Neural crest cell (in vitro differentiated cells): ENCODE measurements at regions not wholly inside any gene's neighbourhood (a gene's known extent, or its start where the extent isn't known, plus 50 kb on each side); places are given as distances from the start of the nearest gene placed in this dataset.

Experiments
- DNase-seq: peaks from one replicate; pipeline ENCODE4 v3.0.0; 2021; ENCODE audit warnings: low read depth, mixed read lengths, low spot score
- H3K27ac Mint-ChIP-seq: one replicate; pipeline ENCODE4 v1.8.0; 2021; ENCODE audit warnings: mild to moderate bottlenecking, mixed read lengths; ENCODE audit not compliant: unreplicated experiment
- H3K27me3 Mint-ChIP-seq: 2 replicates; pipeline ENCODE4 v1.8.0; 2021; ENCODE audit warnings: low read depth, mild to moderate bottlenecking, mixed read lengths
- H3K36me3 Mint-ChIP-seq: 2 replicates; pipeline ENCODE4 v1.8.0; 2021; ENCODE audit warnings: low read depth, mild to moderate bottlenecking, mixed read lengths
- H3K4me1 Mint-ChIP-seq: 2 replicates; pipeline ENCODE4 v1.8.0; 2021; ENCODE audit warnings: mixed read lengths
- H3K4me3 Mint-ChIP-seq: one replicate; pipeline ENCODE4 v1.8.0; 2021; ENCODE audit warnings: mild to moderate bottlenecking, mixed read lengths
- H3K9me3 Mint-ChIP-seq: 2 replicates; pipeline ENCODE4 v1.8.0; 2021; ENCODE audit warnings: mixed read lengths
- TF ChIP-seq, protein P1 (sequence below): fragments of 200-600 bp; sonication (generic); conservative IDR thresholded peaks from 2 replicates; pipeline ENCODE4 v1.5.0; 2021; ENCODE audit warnings: antibody characterized with exemption, mild to moderate bottlenecking

GRCh38 chr13:80884056-80884785, 543.3 kb upstream of the SPRY2 start:
- Mint-ChIP-seq H3K36me3 (no peaks in the 10 kb centered on the region), H3K27me3 (no peaks in the 10 kb centered on the region), H3K27ac (no peak overlapping the region), H3K4me3 (no peak overlapping the region), H3K4me1 (peaks cover 4% of the 10 kb centered on the region), H3K9me3 (peaks cover 2% of the 10 kb centered on the region)
- no peak for DNase-seq
- TF ChIP-seq, protein P1, sequence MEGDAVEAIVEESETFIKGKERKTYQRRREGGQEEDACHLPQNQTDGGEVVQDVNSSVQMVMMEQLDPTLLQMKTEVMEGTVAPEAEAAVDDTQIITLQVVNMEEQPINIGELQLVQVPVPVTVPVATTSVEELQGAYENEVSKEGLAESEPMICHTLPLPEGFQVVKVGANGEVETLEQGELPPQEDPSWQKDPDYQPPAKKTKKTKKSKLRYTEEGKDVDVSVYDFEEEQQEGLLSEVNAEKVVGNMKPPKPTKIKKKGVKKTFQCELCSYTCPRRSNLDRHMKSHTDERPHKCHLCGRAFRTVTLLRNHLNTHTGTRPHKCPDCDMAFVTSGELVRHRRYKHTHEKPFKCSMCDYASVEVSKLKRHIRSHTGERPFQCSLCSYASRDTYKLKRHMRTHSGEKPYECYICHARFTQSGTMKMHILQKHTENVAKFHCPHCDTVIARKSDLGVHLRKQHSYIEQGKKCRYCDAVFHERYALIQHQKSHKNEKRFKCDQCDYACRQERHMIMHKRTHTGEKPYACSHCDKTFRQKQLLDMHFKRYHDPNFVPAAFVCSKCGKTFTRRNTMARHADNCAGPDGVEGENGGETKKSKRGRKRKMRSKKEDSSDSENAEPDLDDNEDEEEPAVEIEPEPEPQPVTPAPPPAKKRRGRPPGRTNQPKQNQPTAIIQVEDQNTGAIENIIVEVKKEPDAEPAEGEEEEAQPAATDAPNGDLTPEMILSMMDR: no peak

DNA sequence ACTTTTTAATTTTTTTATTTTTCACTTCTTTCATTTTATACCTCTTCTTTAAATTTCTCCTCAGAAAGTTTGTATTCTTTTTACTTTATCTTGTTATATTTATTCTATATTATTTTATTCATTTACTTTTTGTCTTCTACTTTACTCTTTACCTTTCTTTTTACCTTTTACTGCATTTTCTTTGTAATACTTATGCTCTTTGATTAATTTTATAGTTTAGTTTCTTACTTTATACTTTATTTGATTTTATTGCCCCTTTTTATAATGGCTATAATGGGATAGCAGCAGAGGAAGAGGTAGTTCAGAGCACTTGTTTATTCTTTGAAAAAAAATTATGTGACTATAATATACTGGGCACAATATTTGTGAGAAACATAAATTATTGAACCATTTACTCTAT, 542.6 kb upstream of the SPRY2 start:
- Mint-ChIP-seq H3K9me3 (peaks cover 2% of the 10 kb centered on the region), H3K27ac (no peak overlapping the region), H3K27me3 (no peaks in the 10 kb centered on the region), H3K36me3 (no peaks in the 10 kb centered on the region), H3K4me1 (peaks cover 4% of the 10 kb centered on the region), H3K4me3 (no peak overlapping the region)
- TF ChIP-seq, protein P1: no peak
- no peak for DNase-seq

GRCh38 chr13:80881942-80882445, 541.1 kb upstream of the SPRY2 start:
- H3K4me1 Mint-ChIP-seq: peaks cover 4% of the 10 kb centered on the region
- no peaks in the 10 kb centered on the region for H3K27me3 Mint-ChIP-seq
- peaks cover 2% of the 10 kb centered on the region for H3K9me3 Mint-ChIP-seq
- H3K36me3 Mint-ChIP-seq: no peaks in the 10 kb centered on the region
- no peak overlapping the region for H3K27ac Mint-ChIP-seq
- no peak for DNase-seq
- H3K4me3 Mint-ChIP-seq: no peak overlapping the region
- TF ChIP-seq, protein P1: no peak

GRCh38 chr13:80881495-80881894, 540.6 kb upstream of the SPRY2 start:
- peaks cover 2% of the 10 kb centered on the region for H3K9me3 Mint-ChIP-seq
- H3K36me3 Mint-ChIP-seq: no peaks in the 10 kb centered on the region
- DNase-seq: no peak
- H3K4me1 Mint-ChIP-seq: peaks cover 4% of the 10 kb centered on the region
- no peak overlapping the region for H3K27ac Mint-ChIP-seq
- TF ChIP-seq, protein P1: no peak
- no peak overlapping the region for H3K4me3 Mint-ChIP-seq
- H3K27me3 Mint-ChIP-seq: no peaks in the 10 kb centered on the region

DNA sequence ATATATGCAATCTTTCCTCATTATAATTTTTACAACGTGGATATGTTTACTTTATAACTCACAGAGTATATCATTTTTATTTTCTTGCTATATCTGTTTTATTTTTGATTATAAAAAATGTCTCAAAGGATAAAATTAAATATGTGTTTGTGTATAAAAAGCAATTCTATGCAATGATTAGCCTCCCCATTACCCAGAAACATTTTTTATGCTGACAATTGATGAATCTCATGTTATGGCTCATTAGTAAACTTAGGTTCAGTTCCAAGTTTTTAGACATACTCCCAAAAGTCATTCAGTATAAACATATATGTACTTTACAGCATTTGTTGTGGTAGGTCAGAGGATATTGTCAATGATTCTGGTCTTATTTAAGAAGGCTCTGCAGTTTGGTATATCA, 540.1 kb upstream of the SPRY2 start:
- no peak for DNase-seq
- Mint-ChIP-seq H3K27me3 (no peaks in the 10 kb centered on the region), H3K27ac (no peak overlapping the region), H3K4me3 (no peak overlapping the region), H3K9me3 (peaks cover under 1% of the 10 kb centered on the region), H3K4me1 (peaks cover 4% of the 10 kb centered on the region), H3K36me3 (no peaks in the 10 kb centered on the region)
- TF ChIP-seq, protein P1: no peak
